ENCODE measurements at regions not wholly inside any gene's neighbourhood (a gene's known extent, or its start where the extent isn't known, plus 50 kb on each side); places are given as distances from the start of the nearest gene placed in this dataset.

DNA sequence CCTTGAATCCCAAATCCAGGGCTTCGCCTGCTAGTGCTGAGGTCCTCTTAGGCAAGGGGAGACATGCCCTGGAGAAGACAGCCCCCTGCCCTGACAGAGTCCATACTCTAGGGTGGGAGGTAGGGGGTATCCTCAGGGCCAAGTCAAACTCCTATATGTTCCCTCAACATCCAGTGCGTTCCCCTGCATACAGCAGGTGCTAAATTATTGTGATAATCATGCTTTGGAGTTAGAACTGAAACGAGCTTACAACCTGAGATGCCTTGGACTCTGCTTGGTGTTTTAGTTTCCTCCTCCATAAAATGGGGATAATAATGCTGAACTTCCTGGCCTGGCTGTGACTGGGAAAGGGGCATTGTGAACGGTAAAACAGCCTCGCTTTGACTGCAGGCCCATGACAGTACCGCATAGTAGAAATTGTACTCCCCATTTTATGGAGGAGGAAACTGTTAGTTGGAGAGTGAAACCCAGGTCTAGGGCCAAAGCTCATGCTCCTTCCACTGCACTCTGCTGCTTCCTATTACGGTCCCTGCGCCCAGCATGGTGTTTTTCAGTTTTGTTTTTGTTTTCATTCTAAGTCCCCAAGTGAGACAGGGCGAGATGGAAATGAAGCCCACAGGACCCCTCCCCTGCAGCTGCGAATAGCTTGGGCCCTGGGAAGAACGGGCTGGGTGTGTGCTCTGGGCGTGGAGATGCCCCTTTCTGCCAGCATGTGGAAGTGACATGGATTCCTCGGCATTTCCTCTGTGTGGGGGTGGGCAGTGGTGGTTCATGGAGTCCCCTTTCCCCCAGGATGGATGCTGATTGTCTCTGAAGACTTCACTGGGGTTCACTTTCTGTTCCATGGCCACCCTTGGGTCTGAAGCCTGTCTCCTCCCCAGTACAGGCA lies 162.5 kb downstream of the VEGFA start:
- TF ChIP-seq, protein P1, sequence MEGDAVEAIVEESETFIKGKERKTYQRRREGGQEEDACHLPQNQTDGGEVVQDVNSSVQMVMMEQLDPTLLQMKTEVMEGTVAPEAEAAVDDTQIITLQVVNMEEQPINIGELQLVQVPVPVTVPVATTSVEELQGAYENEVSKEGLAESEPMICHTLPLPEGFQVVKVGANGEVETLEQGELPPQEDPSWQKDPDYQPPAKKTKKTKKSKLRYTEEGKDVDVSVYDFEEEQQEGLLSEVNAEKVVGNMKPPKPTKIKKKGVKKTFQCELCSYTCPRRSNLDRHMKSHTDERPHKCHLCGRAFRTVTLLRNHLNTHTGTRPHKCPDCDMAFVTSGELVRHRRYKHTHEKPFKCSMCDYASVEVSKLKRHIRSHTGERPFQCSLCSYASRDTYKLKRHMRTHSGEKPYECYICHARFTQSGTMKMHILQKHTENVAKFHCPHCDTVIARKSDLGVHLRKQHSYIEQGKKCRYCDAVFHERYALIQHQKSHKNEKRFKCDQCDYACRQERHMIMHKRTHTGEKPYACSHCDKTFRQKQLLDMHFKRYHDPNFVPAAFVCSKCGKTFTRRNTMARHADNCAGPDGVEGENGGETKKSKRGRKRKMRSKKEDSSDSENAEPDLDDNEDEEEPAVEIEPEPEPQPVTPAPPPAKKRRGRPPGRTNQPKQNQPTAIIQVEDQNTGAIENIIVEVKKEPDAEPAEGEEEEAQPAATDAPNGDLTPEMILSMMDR (IDR thresholded peaks at IDR 0.05 in 4 of 5, conservative IDR thresholded peaks at IDR 0.05 in 1 of 5): no peak
- TF ChIP-seq POLR2A (IDR thresholded peaks at IDR 0.05): no peak
